ENCODE measurements at regions not wholly inside any gene's neighbourhood (a gene's known extent, or its start where the extent isn't known, plus 50 kb on each side); places are given as distances from the start of the nearest gene placed in this dataset.

- Mint-ChIP-seq H3K36me3 (ENCODE audit: unreplicated experiment) (peaks cover 3% of the 10 kb centered on the region), H3K27ac (ENCODE audit: unreplicated experiment) (no peak overlapping the region), H3K4me1 (ENCODE audit: unreplicated experiment) (peaks cover 9% of the 10 kb centered on the region), H3K27me3 (ENCODE audit: unreplicated experiment) (no peaks in the 10 kb centered on the region), H3K4me3 (ENCODE audit: unreplicated experiment) (no peak overlapping the region), H3K9me3 (ENCODE audit: unreplicated experiment) (peaks cover 7% of the 10 kb centered on the region)
- TF ChIP-seq, protein P1, sequence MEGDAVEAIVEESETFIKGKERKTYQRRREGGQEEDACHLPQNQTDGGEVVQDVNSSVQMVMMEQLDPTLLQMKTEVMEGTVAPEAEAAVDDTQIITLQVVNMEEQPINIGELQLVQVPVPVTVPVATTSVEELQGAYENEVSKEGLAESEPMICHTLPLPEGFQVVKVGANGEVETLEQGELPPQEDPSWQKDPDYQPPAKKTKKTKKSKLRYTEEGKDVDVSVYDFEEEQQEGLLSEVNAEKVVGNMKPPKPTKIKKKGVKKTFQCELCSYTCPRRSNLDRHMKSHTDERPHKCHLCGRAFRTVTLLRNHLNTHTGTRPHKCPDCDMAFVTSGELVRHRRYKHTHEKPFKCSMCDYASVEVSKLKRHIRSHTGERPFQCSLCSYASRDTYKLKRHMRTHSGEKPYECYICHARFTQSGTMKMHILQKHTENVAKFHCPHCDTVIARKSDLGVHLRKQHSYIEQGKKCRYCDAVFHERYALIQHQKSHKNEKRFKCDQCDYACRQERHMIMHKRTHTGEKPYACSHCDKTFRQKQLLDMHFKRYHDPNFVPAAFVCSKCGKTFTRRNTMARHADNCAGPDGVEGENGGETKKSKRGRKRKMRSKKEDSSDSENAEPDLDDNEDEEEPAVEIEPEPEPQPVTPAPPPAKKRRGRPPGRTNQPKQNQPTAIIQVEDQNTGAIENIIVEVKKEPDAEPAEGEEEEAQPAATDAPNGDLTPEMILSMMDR (IDR thresholded peaks at IDR 0.05) = no peak
- DNase-seq (ENCODE audit: extremely low spot score, unreplicated experiment) = no peak
These were observed 181.4 kb downstream of the MOXD1 start for GRCh38 chr6:132219901-132220300.

DNA sequence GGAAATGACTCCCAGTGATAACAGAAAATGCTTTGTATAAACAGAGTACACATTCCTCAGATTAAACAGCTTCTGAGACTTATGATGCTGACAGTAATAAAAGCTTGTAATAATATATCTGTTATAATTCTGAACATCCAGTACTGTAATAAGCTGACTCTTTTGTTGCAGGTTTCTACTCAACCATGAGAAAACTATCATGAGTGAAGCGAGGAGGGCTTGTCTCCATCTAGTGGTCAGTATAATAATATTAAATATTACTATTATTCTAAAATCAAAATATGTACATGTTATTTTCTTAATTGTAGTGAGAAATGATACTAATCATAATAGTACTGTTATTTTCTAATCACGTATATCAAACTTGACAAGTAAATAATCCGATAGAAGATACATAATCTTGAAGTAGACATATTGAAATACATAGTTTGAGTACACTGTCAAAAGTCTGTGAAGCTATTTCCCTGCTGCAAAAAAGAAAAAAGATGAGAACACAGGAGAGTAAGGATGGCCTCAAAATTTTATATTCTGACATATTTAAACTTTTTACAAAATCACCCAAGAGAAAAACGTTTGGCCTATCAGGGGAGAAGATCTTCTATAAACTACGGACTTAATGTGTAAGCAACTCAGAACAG, 183.1 kb downstream of the MOXD1 start:
- H3K27me3 Mint-ChIP-seq (ENCODE audit: unreplicated experiment) = no peaks in the 10 kb centered on the region
- H3K4me3 Mint-ChIP-seq (ENCODE audit: unreplicated experiment) = no peak overlapping the region
- no peak overlapping the region for H3K27ac Mint-ChIP-seq (ENCODE audit: unreplicated experiment)
- H3K9me3 Mint-ChIP-seq (ENCODE audit: unreplicated experiment) = no peaks in the 10 kb centered on the region
- DNase-seq (ENCODE audit: extremely low spot score, unreplicated experiment) = no peak
- peaks cover 9% of the 10 kb centered on the region for H3K4me1 Mint-ChIP-seq (ENCODE audit: unreplicated experiment)
- no peaks in the 10 kb centered on the region for H3K36me3 Mint-ChIP-seq (ENCODE audit: unreplicated experiment)
- TF ChIP-seq, protein P1 (IDR thresholded peaks at IDR 0.05) = peak; percentile 68

DNA sequence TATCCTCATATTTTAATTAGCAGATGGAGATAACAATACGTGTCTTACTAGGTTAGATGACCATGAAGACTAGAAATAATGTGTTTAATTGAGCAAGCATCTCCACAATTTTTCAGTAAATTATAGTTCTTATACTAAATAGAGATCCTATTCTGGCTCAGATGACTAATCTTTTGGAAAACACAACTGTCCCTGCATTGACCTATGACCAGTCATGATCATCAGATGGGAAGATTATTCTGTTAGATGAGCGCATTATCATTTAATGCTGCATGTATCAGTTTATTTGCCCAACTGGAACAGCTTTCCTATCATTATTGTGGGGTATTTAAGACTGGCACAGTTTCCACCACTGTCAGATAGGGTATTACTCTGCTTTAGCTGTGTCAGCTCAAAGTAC, 185.5 kb downstream of the MOXD1 start:
- TF ChIP-seq, protein P1 (IDR thresholded peaks at IDR 0.05) = no peak
- Mint-ChIP-seq H3K27ac (ENCODE audit: unreplicated experiment) (no peak overlapping the region), H3K36me3 (ENCODE audit: unreplicated experiment) (no peaks in the 10 kb centered on the region), H3K9me3 (ENCODE audit: unreplicated experiment) (no peaks in the 10 kb centered on the region), H3K4me3 (ENCODE audit: unreplicated experiment) (no peak overlapping the region), H3K27me3 (ENCODE audit: unreplicated experiment) (no peaks in the 10 kb centered on the region), H3K4me1 (ENCODE audit: unreplicated experiment) (peaks cover 9% of the 10 kb centered on the region)
- no peak for DNase-seq (ENCODE audit: extremely low spot score, unreplicated experiment)

- peaks cover 9% of the 10 kb centered on the region for H3K4me1 Mint-ChIP-seq (ENCODE audit: unreplicated experiment)
- H3K4me3 Mint-ChIP-seq (ENCODE audit: unreplicated experiment) = no peak overlapping the region
- no peaks in the 10 kb centered on the region for H3K36me3 Mint-ChIP-seq (ENCODE audit: unreplicated experiment)
- H3K27me3 Mint-ChIP-seq (ENCODE audit: unreplicated experiment) = no peaks in the 10 kb centered on the region
- DNase-seq (ENCODE audit: extremely low spot score, unreplicated experiment) = no peak
- TF ChIP-seq, protein P1 (IDR thresholded peaks at IDR 0.05) = no peak
- no peak overlapping the region for H3K27ac Mint-ChIP-seq (ENCODE audit: unreplicated experiment)
- no peaks in the 10 kb centered on the region for H3K9me3 Mint-ChIP-seq (ENCODE audit: unreplicated experiment)
These were observed 186.6 kb downstream of the MOXD1 start for GRCh38 chr6:132214716-132215115.

DNA sequence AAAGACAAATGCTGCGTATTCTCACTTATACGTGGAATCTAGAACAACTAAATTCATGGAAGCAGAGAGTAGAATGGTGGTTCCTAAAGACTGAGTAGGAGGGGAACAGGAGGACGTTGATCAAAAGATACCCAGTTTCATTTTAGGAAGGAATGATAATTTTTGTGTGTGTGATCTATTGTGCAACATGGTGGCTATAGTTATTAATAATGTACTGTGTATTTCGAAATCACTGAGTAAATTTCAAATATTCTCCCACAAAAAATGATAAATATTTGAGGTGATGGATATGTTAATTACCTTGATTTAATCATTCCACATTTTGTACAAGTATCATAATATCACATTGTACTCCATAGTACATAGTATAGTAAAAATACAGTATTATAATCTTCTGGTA, 187.5 kb downstream of the MOXD1 start:
- H3K27me3 Mint-ChIP-seq (ENCODE audit: unreplicated experiment) = no peaks in the 10 kb centered on the region
- H3K4me1 Mint-ChIP-seq (ENCODE audit: unreplicated experiment) = peaks cover 7% of the 10 kb centered on the region
- H3K27ac Mint-ChIP-seq (ENCODE audit: unreplicated experiment) = no peak overlapping the region
- H3K36me3 Mint-ChIP-seq (ENCODE audit: unreplicated experiment) = no peaks in the 10 kb centered on the region
- DNase-seq (ENCODE audit: extremely low spot score, unreplicated experiment) = no peak
- no peaks in the 10 kb centered on the region for H3K9me3 Mint-ChIP-seq (ENCODE audit: unreplicated experiment)
- TF ChIP-seq, protein P1 (IDR thresholded peaks at IDR 0.05) = no peak
- no peak overlapping the region for H3K4me3 Mint-ChIP-seq (ENCODE audit: unreplicated experiment)
